Activated CD8-positive, alpha-beta memory T cell treated with anti-CD3 and anti-CD28 coated beads, Interleukin-2, amount 50 U/mL, for 24 hours (primary cell): ENCODE measurements at regions not wholly inside any gene's neighbourhood (a gene's known extent, or its start where the extent isn't known, plus 50 kb on each side); places are given as distances from the start of the nearest gene placed in this dataset.

ENCODE experiments used
- DNase-seq: peaks from one replicate; pipeline ENCODE4 v3.0.0-alpha.2; 2020; ENCODE audit errors: extremely low read depth

DNA sequence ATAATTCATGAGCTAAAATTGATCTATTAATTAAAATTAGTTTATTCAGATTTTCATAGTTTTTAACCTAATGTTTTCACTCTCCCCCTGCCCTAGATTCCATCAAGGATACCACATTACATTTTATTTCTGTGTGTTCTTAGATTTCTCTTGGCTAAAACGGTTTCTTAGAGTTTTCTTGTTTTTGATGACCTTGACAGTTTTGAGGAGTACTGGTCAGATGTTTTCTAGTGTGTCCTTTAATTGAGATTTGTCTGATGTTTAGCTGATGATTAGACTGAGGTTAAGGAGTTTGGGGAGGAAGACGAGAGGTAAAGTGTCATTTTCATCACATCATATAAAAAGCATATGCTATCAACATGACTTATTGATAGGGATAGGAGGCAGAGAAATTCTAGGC lies 475.9 kb downstream of the SQOR start:
- DNase-seq, result no peak

DNA sequence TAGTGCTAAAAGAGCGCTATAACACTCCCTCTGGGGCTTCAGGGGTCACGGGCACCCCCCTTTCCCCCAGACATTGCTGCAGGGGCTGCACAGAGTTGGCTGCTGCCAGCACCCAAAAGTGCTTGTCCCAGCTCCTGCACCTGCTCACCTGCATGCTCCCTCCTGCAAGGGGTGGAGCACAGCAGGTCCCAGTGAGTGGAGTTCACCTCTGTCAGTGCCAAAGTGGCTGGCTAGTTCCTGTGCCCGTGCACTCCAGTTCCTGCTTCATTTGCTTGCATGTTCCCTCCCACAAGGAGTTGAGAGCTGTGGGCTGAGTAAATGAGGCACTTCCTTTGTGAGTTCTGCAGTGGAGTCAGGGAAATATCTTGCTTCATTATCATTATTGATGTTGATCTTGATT lies 476.9 kb downstream of the SQOR start:
- no peak for DNase-seq

DNA sequence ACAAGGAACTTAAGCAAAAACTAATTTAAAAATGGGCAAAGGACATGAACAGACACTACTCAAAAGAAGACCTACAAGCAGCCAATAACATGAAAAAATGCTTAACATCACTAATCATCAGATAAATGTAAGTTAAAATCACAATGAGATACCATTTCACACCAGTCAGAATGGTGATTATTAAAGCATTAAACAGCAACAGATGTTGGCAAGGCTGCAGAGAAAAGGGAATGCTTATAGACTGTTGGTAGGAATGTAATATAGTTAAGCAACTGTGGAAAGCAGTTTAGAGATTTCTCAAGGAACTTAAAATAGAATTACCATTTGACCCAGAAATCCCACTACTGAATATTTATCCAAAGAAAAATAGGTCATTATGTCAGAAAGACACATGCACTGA lies 482.2 kb downstream of the SQOR start:
- DNase-seq, result no peak

DNA sequence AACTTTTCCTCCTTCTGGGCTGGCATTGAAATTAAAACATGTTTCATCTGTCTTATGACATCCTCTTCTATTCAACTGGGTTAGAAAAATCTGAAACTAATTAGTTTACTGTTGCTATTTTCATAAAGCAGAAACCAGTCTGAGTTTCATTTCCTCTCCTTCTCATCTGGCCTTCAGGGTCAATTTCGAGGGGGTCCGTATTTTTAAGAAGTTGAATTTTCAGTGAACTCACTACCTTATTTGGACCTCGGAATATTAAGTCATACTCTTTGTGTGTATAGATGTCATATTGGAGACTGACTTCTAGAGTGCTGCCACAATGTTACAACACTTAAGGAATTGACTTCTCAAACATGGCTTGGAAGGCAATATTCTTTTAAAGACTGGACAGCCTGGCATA lies 485.9 kb downstream of the SQOR start:
- no peak for DNase-seq

DNA sequence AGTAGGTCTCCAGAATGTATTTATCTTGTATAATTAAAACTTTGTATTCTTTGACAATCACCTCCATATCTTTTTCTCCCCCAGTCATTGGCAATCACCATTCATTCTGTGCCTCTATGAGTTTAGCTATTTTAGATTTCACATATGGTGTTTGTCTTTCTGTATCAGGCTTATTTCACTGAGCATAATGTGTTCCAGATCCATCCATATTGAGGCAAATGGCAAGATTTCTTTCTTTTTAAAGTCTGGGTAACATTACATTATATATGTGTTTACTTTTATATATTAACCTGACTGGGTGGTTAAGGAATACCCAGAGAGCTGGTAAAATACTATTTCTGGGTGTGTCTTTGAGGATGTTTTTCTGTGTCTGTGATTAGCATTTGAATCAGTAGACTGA lies 486.6 kb downstream of the SQOR start:
- DNase-seq, result no peak

DNA sequence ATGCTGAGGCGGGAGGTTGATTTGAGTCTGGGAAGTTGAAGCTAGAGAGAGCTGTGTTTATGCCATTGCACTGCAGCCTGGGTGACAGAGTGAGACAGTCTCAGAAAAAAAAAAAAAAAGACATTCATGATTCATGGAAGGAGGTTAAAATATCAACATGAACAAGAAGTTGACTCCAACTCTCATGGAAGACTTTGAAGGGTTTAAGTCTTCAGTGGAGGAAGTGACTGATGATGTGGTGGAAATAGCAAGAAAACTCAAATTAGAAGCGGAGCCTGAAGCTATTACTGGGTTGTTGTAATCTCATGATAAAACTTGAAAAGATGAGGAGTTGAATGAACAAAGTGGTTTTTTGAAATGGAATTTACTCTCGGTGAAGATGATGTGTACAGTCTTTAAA lies 491.8 kb downstream of the SQOR start:
- DNase-seq, result no peak

DNA sequence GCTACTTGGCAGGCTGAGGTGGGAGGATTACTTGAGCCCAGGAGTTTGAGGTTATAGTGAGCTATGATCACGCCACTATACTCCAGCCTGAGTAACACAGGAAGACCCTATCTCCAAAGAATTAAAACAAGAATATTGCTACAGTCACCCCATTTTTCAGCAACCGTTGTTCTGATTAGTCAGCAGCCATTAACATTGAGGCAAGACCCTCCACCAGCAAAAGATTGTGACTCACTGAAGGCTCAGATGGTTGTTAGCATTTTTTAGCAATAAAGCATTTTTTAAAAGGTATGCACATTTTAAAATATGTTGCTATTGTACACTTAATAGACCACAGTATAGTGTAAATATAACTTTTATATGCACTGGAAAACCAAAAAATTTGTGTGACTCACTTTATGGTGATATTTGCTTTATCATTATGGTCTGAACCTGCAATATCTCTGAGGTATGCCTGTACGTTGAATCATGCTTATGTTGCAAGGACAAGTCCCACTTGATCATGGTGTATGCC lies 492.6 kb downstream of the SQOR start:
- no peak for DNase-seq

DNA sequence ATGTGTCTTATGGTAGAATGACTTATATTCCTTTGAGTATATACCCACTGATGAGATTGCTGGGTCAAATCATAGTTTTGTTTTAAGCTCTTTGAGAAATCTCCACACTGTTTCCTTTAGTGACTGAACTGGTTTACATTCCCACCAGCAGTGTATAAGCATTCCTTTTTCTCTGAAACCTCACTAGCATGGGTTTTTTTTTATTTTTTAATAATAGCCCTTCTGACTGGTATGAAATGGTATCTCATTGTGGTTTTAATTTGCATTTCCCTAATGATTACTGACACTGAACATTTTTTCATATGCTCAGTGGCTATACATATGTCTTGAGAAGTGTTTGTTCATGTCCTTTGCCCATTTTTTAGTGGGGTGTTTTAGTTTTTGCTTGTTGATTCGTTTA lies 494.3 kb downstream of the SQOR start:
- DNase-seq, result no peak

DNA sequence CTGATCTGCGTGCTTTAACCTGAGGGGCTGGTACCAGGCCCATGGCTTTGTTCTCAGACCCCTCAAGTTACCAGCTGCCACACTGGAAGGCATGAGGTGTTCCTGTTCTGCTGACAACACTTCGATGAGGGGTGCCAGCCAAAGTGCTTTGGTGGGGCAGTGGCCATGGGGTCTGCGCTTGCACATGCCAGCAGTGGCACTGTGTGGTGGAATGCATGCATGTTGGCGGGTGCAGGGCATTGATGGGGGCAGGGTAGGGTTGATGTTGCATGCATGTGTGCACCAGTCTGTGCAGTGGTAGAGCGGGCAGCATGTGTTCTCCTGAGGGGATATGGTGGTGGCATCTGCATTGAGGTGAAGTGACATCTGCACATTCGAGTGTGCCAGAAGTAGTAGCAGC lies 497.0 kb downstream of the SQOR start:
- no peak for DNase-seq

DNA sequence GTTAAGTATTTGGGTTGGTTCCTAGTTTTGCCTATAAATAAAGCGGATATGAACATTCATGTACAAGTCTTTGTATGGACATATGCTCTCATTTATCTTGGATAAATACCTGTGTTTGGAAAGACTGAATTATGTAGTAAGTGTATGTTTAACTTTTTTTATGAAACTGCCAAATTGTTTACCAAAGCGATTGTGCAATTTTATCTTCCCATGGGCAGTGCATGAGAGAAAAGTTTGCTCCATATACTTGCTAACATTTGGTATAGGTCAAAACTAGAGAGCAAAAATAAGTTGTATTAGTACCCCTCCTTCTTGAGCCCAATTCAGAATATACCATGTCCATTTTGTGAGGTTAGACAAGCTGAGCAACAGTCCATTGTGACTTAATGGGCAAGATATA lies 502.6 kb downstream of the SQOR start:
- DNase-seq, result no peak

DNA sequence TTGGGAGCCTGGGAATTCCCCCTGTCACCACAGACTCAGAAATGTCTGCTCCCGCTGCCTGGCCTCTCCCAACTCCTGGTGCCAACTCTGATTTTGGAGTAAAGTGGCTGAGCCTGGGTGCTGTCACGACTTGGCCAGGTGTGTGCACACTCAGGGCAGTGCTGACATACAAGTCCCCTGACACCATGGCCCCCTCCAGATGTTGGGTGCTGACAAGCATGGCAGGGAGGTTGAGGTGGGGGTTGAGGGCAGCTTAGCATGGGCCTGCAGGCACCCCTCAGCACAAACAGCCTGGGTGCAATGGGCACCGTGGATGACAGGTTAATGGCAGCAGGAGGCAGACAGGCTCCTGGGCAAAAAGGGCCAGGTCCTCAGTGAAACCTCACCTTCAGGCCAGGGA lies 511.2 kb downstream of the SQOR start:
- no peak for DNase-seq

DNA sequence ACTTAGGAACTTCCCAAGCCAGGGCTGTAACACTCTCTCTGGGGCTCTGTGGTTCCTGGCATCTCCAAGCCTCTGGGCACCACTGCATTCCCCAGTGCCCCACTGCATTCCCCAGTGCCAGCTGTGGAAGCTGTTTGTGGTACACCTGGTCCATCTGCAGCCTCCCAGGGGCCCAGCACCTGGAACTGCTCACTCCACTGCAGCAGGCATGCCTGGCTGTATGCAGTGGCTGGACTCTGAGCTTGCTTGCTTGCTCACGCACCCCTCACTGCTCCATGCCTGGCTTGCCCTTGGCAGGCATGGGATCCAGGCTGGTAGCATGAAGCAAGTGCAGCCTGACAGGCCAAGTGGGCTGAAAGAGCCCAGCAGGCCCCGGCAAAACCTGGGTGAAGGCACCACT lies 512.1 kb downstream of the SQOR start:
- no peak for DNase-seq

DNA sequence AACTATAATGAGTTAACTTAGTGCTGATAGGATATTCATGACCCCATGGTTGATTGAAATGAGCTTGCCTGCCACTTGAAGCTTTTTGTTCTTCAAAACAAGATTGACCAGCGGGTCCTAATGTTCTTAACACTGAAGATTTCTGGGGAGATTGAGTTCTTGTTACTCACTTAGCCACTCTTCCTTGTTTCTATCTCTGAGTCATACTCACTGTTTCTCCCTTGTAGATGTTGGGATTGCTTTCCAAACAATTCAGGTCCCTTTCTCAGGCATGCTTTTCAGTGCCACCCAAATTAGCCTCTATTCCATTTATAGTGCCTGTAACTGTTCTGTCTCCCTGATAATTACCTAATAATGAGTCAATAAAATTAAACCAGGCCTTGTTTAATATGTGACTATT lies 517.0 kb downstream of the SQOR start:
- DNase-seq, result no peak

DNA sequence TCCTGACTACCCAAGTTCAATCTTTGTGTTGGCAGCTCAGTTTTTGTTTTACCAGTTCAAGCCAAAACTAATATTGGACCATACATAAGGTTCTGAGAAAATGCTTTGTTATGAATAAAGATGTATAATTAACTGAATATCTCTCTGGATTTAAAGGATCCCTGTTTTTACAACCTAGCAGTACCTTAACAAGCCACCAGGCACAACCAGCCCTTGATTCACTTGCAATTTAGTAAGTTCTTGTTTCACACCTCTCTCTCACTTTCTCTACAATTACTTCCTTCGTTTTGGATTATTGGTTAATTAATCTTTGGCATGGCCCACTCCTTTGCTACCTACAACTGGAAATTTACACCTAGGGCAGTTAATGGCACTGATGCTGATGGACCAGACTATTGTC lies 531.9 kb downstream of the SQOR start:
- no peak for DNase-seq

DNA sequence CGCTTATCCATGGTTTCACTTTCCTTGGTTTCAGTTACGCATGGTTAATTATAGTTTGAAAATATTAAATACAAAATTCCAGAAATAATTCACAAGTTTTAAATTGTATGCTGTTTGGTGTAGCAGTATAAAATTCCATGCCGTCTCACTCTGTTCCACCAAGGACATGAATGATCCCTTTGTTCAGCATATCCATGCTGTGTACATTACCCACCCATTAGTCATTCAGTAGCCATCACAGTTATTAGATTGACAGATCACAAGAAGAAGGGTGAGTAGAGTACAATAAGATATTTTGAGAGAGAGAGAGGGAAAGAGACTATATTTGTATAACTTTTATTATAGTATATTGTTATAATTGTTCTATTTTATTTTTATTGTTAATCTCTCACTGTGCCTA lies 535.5 kb downstream of the SQOR start:
- no peak for DNase-seq

DNA sequence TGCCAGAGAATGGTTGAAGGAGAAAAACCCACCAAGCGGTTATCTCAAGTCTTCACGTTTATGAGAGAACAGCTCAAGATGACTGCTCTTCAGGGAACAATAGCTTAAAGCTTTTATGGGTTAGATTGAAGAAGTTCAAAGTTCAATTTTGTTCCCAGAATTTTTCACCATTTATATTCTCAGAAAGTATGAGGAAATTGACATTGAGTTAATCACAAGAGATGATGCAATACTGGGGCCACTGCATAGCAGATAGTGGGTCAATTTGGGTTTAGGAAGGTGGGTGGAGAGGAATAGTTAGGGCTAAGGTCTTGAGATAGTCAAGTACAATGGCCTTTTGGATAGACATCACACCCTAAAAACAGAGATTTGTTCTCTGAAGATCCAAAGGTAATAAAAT lies 539.3 kb downstream of the SQOR start:
- no peak for DNase-seq

DNA sequence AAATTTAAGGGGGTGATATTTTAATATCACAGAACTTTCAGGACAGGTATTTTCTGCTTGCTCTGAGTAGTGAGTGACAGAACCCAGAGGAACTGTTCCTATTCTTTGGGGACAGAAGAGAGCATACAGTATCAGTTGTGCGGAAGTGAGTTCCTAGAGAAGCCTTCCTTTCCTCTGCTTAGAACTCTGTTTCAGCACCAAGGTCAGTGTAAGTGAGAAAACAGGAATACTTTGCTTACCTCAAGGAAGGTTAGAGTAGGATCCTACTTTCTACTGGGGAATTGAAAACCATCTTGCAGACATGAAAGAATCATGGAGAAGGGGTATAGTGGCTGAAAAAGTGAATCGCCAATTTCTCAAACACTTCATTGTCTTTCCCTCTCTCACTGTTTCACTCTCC lies 542.4 kb downstream of the SQOR start:
- no peak for DNase-seq

DNA sequence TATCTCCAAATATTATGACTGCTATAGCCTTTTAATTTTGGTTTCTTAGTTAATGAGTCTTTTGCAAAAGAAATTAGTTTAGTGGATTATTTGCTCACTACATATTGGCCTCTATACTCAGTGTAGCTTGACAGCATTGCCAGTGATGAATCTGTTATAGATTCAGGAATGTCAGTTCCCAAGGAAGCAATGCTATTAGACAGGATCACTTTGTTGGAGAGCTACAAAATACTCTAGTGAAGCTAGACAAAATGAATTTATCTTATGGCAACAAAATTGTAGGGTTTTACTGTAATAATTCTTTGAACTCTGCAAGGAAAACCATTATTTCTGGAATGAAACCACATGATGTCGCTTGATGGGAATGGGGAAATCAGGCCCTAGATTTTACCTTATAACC lies 543.3 kb downstream of the SQOR start:
- no peak for DNase-seq

DNA sequence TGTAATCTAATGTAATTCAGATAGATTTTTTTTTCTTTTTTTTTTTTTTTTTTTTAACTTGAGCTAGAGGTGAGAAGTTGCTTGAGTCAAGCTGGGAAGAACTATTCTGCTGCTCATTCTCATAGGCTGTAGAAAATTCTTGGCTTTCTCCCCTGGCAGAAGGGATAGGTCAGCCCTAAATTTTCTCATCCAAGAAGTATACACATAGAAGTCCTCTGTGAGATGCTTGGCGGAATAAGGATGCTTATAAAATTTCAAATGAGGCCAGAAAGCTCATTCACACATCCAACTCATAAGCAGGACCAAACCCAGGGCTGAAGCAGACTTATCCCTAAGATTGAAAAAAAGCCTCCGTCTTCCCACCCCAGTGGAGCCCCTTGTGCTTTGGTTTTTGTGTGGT lies 572.5 kb downstream of the SQOR start:
- DNase-seq, result no peak

DNA sequence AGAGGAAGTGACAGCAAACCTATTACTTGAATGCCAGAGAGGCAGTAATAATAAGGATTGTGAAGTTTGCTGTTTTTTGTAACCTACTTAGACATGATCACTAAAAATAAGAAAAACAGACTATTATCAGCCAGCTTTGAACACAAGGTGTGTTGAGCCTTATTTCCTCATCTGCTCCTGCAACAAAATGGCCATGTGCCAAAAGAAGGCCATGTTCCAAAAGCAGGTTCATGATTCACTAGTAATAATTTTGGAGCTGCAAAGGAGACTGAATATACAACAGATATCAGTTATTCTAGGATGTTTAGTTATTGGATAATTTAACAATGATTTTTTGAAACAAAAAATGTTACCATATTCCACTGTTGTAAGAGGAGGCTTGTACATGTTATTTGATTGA lies 578.7 kb downstream of the SQOR start:
- DNase-seq, result no peak

DNA sequence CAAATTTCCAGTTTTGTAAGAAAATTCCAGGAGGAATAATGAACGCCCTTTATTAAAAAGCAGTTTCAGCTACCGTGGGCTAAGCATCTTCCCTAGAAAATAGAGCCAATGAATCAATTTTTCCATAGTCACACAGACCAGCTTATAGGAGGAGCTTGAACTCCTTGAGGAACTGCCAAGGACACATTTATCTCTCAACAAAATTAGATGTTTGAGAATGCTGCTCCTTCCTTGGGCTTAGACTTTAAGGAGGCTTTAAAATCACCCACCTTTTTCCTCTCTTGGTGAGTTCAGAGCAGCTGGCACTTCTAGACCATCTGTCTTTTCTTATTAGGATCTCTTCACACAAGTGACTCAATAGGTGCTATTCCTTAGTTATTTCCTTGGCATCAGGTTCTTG lies 588.0 kb downstream of the SQOR start:
- DNase-seq, result no peak

DNA sequence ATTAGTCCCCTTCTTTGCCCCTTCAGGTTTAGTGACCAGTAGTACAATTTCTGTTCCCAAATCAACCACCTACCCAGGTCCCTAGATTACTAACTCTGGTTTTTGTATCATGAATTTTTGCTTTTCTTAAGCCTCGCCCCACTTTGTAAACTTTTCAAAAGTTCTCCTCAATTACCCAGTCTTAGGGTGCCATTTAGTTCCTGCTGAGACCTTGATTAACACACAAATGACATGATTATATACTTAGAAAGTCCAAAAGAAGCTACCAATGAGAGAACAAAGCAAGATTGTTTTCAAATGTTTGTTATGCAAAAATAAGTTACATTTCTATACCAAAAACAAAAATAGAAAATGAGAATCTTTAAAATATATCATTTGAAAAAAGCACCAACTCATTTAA lies 594.4 kb downstream of the SQOR start:
- no peak for DNase-seq

DNA sequence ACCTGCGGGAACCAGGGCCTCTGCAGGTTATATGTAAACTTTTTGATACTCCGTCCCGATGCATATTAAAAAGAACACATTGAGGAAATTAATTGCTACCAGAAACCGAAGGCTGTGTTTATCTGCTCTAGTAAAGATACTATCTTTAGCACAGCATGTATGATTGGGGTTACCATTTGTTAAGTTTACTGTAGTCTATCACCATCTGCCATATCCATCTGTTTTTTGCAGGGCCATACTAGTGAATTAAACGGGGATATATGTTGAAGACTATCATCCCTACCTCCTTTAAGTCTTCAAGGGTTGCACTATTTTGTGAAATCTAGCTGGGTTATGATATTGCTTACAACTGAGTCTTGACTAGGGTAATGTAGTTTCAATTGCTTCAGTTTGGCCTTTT lies 597.0 kb downstream of the SQOR start:
- no peak for DNase-seq

DNA sequence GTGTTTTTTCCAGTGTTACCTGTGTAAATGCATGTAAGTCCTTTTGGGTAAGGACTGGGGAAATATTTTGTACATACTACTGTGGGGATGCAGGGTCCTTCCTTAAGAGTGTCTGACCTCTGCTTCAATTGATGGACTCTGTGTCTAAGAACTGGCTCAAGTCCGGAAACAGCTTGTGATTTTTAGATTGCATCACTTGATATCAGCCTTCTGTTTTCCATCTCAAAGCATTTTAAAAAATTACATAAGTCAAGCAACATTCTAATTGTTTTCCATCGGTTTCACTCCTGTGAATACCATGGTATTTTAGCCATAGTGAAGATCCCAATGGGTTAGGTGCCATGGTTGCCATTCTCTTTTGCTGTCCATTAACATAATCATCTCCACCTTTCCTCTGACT lies 597.6 kb downstream of the SQOR start:
- DNase-seq, result no peak

DNA sequence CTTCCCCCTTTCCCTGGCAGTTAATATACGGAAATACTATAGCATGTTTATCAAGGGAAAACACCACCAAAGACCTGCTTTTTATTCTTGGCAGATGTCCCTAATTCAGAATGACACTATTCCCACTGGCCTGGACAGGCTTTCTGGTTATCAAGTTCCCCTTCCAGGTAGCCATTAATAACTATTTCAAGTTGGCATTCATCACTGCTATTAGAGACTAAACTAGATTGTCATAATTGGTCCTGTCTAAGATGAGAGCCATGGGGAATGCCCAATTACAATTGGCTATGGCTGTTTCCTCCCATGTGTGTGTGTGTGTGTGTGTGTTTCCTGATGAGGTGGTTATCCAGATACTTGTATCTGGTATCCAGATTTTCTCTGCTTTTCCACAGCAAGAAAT lies 608.1 kb downstream of the SQOR start:
- DNase-seq, result no peak
